MM.1S (cell line): ENCODE measurements at regions not wholly inside any gene's neighbourhood (a gene's known extent, or its start where the extent isn't known, plus 50 kb on each side); places are given as distances from the start of the nearest gene placed in this dataset.
"Not testable (repeated sequence)": the region's sequence is repeated elsewhere in the genome, so short reads cannot be mapped to it uniquely, and the experiment has no call there.

Experiments used
- DNase-seq: peaks from one replicate; pipeline ENCODE4 v3.0.0-alpha.2; 2015
- H2AFZ ChIP-seq: fragments of 300-600 bp; sonication (generic); 2 replicates; pipeline ENCODE4 v1.6.0; 2016; ENCODE audit warnings: antibody characterized with exemption, low read length
- H3F3A ChIP-seq: fragments of 300-600 bp; sonication (generic); 2 replicates; pipeline ENCODE4 v1.6.1; 2016; ENCODE audit warnings: mild to moderate bottlenecking, antibody characterized with exemption, low read length, moderate library complexity, mixed read lengths; ENCODE audit not compliant: insufficient read depth
- H3K27ac ChIP-seq: fragments of 300-600 bp; sonication (generic); 2 replicates; pipeline ENCODE4 v1.5.1; 2016; ENCODE audit warnings: mild to moderate bottlenecking, low read length
- H3K27me3 ChIP-seq: fragments of 300-600 bp; sonication (generic); replicated peaks from 2 replicates; pipeline ENCODE4 v1.6.0; 2016; ENCODE audit warnings: low read length; ENCODE audit not compliant: insufficient read depth
- H3K36me3 ChIP-seq: fragments of 300-600 bp; sonication (generic); replicated peaks from 2 replicates; pipeline ENCODE4 v1.6.1; 2016; ENCODE audit warnings: mild to moderate bottlenecking, low read length, mixed read lengths; ENCODE audit not compliant: insufficient read depth
- H3K4me1 ChIP-seq: fragments of 300-600 bp; sonication (generic); 2 replicates; pipeline ENCODE4 v1.6.1; 2016; ENCODE audit warnings: low read length, mixed read lengths
- H3K4me2 ChIP-seq: fragments of 300-600 bp; sonication (generic); 2 replicates; pipeline ENCODE4 v1.6.0; 2016; ENCODE audit warnings: low read depth, low read length
- H3K4me3 ChIP-seq: fragments of 300-600 bp; sonication (generic); 2 replicates; pipeline ENCODE4 v1.5.1; 2016; ENCODE audit warnings: low read length, mixed read lengths
- H3K79me2 ChIP-seq: fragments of 300-600 bp; sonication (generic); 2 replicates; pipeline ENCODE4 v1.6.1; 2016; ENCODE audit warnings: mixed run types, low read length, mixed read lengths
- H3K9ac ChIP-seq: fragments of 300-600 bp; sonication (generic); 2 replicates; pipeline ENCODE4 v1.6.1; 2016; ENCODE audit warnings: low read length, mixed read lengths
- H3K9me2 ChIP-seq: fragments of 300-600 bp; sonication (generic); replicated peaks from 2 replicates; pipeline ENCODE4 v1.6.1; 2016; ENCODE audit warnings: mild to moderate bottlenecking, low read length, mixed read lengths; ENCODE audit not compliant: insufficient read depth
- H3K9me3 ChIP-seq: fragments of 300-600 bp; sonication (generic); replicated peaks from 2 replicates; pipeline ENCODE4 v1.6.1; 2016; ENCODE audit warnings: mild to moderate bottlenecking, low read length, mixed read lengths; ENCODE audit not compliant: insufficient read depth
- H4K20me1 ChIP-seq: fragments of 300-600 bp; sonication (generic); 2 replicates; pipeline ENCODE4 v1.6.1; 2016; ENCODE audit warnings: mild to moderate bottlenecking, low read length, moderate library complexity, mixed read lengths; ENCODE audit not compliant: insufficient read depth
- EZH2 ChIP-seq: fragments of 300-600 bp; sonication (generic); optimal IDR thresholded peaks from 2 replicates; pipeline ENCODE3; 2017; ENCODE audit warnings: low read depth, mild to moderate bottlenecking, antibody characterized with exemption, low read length, mixed read lengths
- EZH2phosphoT487 ChIP-seq: fragments of 300-600 bp; sonication (generic); IDR thresholded peaks from 2 replicates; pipeline ENCODE4 v1.6.1; 2018; ENCODE audit warnings: antibody characterized with exemption, low read length
- TF ChIP-seq, protein P1 (sequence below): fragments of 300-600 bp; sonication (generic); IDR thresholded peaks from 2 replicates; pipeline ENCODE4 v1.5.1; 2016; ENCODE audit warnings: antibody characterized with exemption, low read length, mixed read lengths

DNA sequence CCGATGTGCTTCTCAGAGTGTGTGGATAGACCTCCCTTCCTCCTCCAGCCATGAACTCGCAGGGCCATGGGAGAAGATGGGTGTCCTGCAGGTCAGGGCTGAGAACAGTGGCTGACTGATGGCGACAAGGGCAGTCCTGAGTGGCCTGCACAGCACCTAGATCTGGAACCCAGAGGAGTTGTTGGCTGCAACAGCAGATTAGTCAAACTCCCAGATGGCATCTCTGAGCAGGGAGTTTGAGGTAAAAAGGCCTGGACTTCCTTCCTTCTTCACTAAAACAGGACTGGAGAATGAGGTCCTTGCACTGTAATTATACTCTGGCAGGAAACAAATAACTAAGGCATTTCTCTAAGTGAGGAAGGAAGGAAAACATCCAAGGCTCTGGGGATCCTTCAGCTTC, 160.8 kb downstream of the MYCN start:
- Histone ChIP-seq H3K4me2 (no peak overlapping the region), H3K36me3 (no peaks in the 10 kb centered on the region), H3K9ac (no peak overlapping the region), H2AFZ (no peak overlapping the region), H3F3A (no peaks in the 10 kb centered on the region), H3K9me2 (no peaks in the 10 kb centered on the region), H3K9me3 (no peaks in the 10 kb centered on the region), H3K4me3 (no peak overlapping the region), H3K79me2 (no peaks in the 10 kb centered on the region), H3K4me1 (no peaks in the 10 kb centered on the region), H3K27ac (no peak overlapping the region), H3K27me3 (no peaks in the 10 kb centered on the region), H4K20me1 (no peaks in the 10 kb centered on the region)
- no peak for TF ChIP-seq EZH2phosphoT487
- TF ChIP-seq EZH2, result no peak
- DNase-seq, result no peak

DNA sequence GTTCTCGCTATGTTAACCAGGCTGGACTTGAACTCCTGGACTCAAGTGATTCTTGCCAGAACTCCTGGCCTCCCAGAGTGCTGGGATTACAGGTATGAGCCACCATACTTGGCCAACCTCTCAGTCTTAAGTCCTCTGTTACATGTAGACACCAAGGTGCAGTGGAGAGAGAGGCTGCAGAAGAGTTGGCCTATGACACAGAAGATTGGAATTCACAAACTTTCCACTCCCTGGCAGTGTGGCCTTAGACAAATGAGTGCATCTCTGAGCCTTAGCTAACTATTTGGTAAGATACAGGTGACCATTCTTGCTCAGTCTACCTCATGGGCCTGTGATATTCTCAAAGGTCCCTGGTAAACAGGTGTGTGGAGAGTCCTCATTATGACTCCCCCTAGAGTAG, 159.7 kb downstream of the MYCN start:
- H3K9ac ChIP-seq, result no peak overlapping the region

DNA sequence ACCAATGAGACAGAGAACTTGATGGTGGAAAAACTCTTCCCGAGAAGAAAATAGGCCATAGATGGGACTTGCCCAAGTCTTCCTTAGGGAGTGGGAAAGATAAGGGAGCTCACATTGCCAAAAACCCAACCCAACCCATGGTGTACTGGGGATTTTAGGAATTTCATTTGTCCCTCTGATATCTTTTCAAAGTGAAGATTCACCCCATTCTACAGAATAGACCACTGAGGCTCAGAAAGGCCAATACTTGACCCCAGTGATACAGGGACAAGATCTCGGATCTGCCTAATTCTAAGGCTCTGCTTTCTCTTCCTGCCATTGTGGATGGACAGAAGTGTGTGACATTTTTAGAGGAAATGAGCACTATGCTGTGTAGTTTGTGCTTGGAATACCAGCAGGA, 159.0 kb downstream of the MYCN start:
- Histone ChIP-seq H3K4me1 (no peaks in the 10 kb centered on the region), H2AFZ (no peak overlapping the region)
- no peak for DNase-seq

More for the DNA sequence above, 159.7 kb downstream of the MYCN start:
- Histone ChIP-seq H2AFZ (no peak overlapping the region), H3K27me3 (no peaks in the 10 kb centered on the region), H3K4me2 (no peak overlapping the region), H3K4me3 (no peak overlapping the region), H3K4me1 (no peaks in the 10 kb centered on the region), H3K9me2 (no peaks in the 10 kb centered on the region), H3K9me3 (no peaks in the 10 kb centered on the region), H3F3A (no peaks in the 10 kb centered on the region), H3K36me3 (no peaks in the 10 kb centered on the region), H3K27ac (no peak overlapping the region), H3K79me2 (no peaks in the 10 kb centered on the region), H4K20me1 (no peaks in the 10 kb centered on the region)
- TF ChIP-seq, protein P1, sequence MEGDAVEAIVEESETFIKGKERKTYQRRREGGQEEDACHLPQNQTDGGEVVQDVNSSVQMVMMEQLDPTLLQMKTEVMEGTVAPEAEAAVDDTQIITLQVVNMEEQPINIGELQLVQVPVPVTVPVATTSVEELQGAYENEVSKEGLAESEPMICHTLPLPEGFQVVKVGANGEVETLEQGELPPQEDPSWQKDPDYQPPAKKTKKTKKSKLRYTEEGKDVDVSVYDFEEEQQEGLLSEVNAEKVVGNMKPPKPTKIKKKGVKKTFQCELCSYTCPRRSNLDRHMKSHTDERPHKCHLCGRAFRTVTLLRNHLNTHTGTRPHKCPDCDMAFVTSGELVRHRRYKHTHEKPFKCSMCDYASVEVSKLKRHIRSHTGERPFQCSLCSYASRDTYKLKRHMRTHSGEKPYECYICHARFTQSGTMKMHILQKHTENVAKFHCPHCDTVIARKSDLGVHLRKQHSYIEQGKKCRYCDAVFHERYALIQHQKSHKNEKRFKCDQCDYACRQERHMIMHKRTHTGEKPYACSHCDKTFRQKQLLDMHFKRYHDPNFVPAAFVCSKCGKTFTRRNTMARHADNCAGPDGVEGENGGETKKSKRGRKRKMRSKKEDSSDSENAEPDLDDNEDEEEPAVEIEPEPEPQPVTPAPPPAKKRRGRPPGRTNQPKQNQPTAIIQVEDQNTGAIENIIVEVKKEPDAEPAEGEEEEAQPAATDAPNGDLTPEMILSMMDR, result no peak
- TF ChIP-seq EZH2 (no peak), EZH2phosphoT487 (no peak)
- DNase-seq, result no peak

DNA sequence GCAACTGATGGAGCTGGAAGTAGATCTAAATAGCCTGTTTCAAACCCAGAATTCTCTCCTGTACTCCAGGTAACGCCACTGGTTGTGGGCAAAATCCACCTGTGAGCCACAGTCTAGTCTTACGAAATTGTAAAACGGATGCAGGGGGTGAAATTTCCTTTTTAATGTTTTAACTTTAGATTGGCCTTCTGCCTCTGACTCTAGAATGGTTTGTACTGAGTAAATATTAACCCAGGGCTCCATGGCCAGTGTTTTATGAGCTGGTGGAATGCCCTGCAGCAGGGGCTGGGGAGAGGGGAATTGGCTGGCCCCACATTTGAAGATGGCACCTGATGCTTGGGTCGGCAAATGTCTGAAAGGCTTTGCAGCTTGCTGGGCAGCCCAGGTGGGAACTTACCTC, 156.6 kb downstream of the MYCN start:
- no peaks in the 10 kb centered on the region for H3K27me3 ChIP-seq
- no peaks in the 10 kb centered on the region for H3K9me2 ChIP-seq
- no peak overlapping the region for H3K4me2 ChIP-seq
- TF ChIP-seq, protein P1, result no peak
- TF ChIP-seq EZH2phosphoT487 (no peak), EZH2 (no peak)
- H2AFZ ChIP-seq, result no peak overlapping the region
- H3K27ac ChIP-seq, result no peak overlapping the region
- H3K79me2 ChIP-seq, result no peaks in the 10 kb centered on the region
- H3F3A ChIP-seq, result no peaks in the 10 kb centered on the region
- H3K4me1 ChIP-seq, result no peaks in the 10 kb centered on the region
- no peaks in the 10 kb centered on the region for H4K20me1 ChIP-seq
- H3K9me3 ChIP-seq, result no peaks in the 10 kb centered on the region
- no peaks in the 10 kb centered on the region for H3K36me3 ChIP-seq
- H3K4me3 ChIP-seq, result no peak overlapping the region
- no peak overlapping the region for H3K9ac ChIP-seq
- DNase-seq, result no peak

More for the DNA sequence above, 159.0 kb downstream of the MYCN start:
- H3K9me2 ChIP-seq, result no peaks in the 10 kb centered on the region
- no peaks in the 10 kb centered on the region for H3K79me2 ChIP-seq
- no peaks in the 10 kb centered on the region for H3K36me3 ChIP-seq
- H3K4me2 ChIP-seq, result no peak overlapping the region
- no peaks in the 10 kb centered on the region for H4K20me1 ChIP-seq
- H3F3A ChIP-seq, result no peaks in the 10 kb centered on the region
- no peak overlapping the region for H3K4me3 ChIP-seq
- TF ChIP-seq EZH2phosphoT487 (no peak), EZH2 (no peak)
- TF ChIP-seq, protein P1, result no peak
- no peak overlapping the region for H3K9ac ChIP-seq
- no peaks in the 10 kb centered on the region for H3K27me3 ChIP-seq
- H3K9me3 ChIP-seq, result no peaks in the 10 kb centered on the region
- no peak overlapping the region for H3K27ac ChIP-seq

DNA sequence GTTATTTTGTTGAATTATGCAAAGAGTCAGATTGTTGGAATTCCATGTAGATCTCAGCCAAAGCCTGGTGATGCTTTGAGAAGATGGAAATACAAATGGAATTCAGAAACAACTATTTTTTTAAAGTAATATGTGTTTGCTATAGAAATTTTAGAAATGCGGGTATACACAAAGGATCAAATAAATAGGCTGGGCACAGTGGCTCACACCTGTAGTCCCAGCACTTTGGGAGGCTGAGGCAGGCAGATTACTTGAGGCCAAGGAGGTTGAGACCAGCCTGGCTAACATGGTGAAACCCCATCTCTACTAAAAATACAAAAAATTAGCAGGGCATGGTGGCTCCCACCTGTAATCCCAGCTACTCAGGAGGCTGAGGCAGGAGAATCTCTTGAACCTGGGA, 155.1 kb downstream of the MYCN start:
- not testable (repeated sequence) for H3K27me3 ChIP-seq, H3K4me2 ChIP-seq, H3K4me1 ChIP-seq, H3K27ac ChIP-seq, H3K79me2 ChIP-seq, H4K20me1 ChIP-seq, H3K9ac ChIP-seq, H3K4me3 ChIP-seq, H2AFZ ChIP-seq, H3K9me3 ChIP-seq, DNase-seq, H3K36me3 ChIP-seq, H3K9me2 ChIP-seq, H3F3A ChIP-seq
